HCT116 (cell line): ENCODE measurements at regions not wholly inside any gene's neighbourhood (a gene's known extent, or its start where the extent isn't known, plus 50 kb on each side); places are given as distances from the start of the nearest gene placed in this dataset.

Experiments
- ATAC-seq: fragments of 200-7000 bp; cut with Tn5 transposase; 2 replicates; pipeline ENCODE4 v1.9.1; 2020; ENCODE audit warnings: mild to moderate bottlenecking, moderate library complexity
- BruUV-seq: library from RNA; stranded (reverse); fragments of 400-500 nt; replicated peaks from 2 replicates; lab custom pipeline; 2021; lab: Mats Ljungman, UMichigan
- CTCF ChIA-PET: fragments of 300-600 bp; sonication (Branson Sonifier 250); formaldehyde crosslinking; loops from one replicate; lab custom pipeline; 2021; ENCODE audit warnings: antibody characterized with exemption; lab: Charles Lee
- POLR2A ChIA-PET: fragments of 300-600, 350-600 bp; sonication (Branson Sonifier 250); formaldehyde crosslinking; loops from one replicate; lab custom pipeline; 2021; ENCODE audit warnings: antibody characterized with exemption; lab: Charles Lee
- RAD21 ChIA-PET, 2 experiments: fragments of 300-600 bp; sonication (Branson Sonifier 250); formaldehyde crosslinking; loops; one replicate each; lab custom pipeline; 2023; ENCODE audit warnings: low total read pairs in 2 of 2; ENCODE audit not compliant: uncharacterized antibody in 2 of 2, unreplicated experiment in 2 of 2, low non-redundant PET in 1 of 2; lab: Charles Lee
- DNase-seq: peaks from one replicate; pipeline ENCODE4 v3.0.0-alpha.2; 2010; ENCODE audit warnings: low read depth, low spot score
- H2AFZ ChIP-seq: fragments of 200-600 bp; shearing (Covaris generic), sonication (generic); 2 replicates; pipeline ENCODE4 v1.6.1; 2017; ENCODE audit warnings: low read depth, mixed run types, mixed read lengths, antibody characterized with exemption, low read length; ENCODE audit not compliant: poor library complexity, severe bottlenecking
- H3K27ac ChIP-seq: 2 replicates; pipeline ENCODE4 v1.5.1; 2012; ENCODE audit warnings: low read depth, low read length
- H3K27me3 ChIP-seq: fragments of 200-600 bp; sonication (generic); 2 replicates; pipeline ENCODE4 v1.6.1; 2016; ENCODE audit warnings: mixed run types, low read length, mixed read lengths; ENCODE audit not compliant: insufficient read depth
- H3K36me3 ChIP-seq, 2 experiments: fragments of 200-500 bp in 1 of 2; fragments of 200-600 bp in 1 of 2; sonication (Bioruptor generic) in 1 of 2; sonication (generic) in 1 of 2; 2 replicates each; pipeline versions ENCODE4 v1.5.1 to v1.6.1; 2014 to 2016; ENCODE audit warnings: low read length in 2 of 2, inconsistent platforms in 1 of 2, mixed read lengths in 1 of 2, mixed run types in 1 of 2; ENCODE audit not compliant: insufficient read depth in 2 of 2, control insufficient read depth in 1 of 2
- H3K4me1 ChIP-seq, 2 experiments: fragments of 200-600 bp in 1 of 2; sonication (generic) in 1 of 2; 2 replicates each; pipeline versions ENCODE4 v1.5.1 to v1.6.1; 2012 to 2017; ENCODE audit warnings: low read length in 2 of 2, inconsistent platforms in 1 of 2, mild to moderate bottlenecking in 1 of 2, mixed read lengths in 1 of 2, mixed run types in 1 of 2, moderate library complexity in 1 of 2; ENCODE audit not compliant: insufficient read depth in 2 of 2, control insufficient read depth in 1 of 2
- H3K4me2 ChIP-seq: fragments of 200-600 bp; sonication (generic); 2 replicates; pipeline ENCODE4 v1.6.1; 2017; ENCODE audit warnings: mixed run types, low read length, mixed read lengths
- H3K4me3 ChIP-seq, 2 experiments: fragments of 200-600 bp in 1 of 2; sonication (generic) in 1 of 2; replicated peaks in 1 of 2; 2 replicates each; pipeline ENCODE4 v1.5.1; 2011 to 2016; ENCODE audit warnings: low read length in 2 of 2, control low read depth in 1 of 2, low read depth in 1 of 2, mild to moderate bottlenecking in 1 of 2, mixed read lengths in 1 of 2, mixed run types in 1 of 2
- H3K79me2 ChIP-seq: fragments of 200-600 bp; sonication (generic); 2 replicates; pipeline ENCODE4 v1.6.1; 2017; ENCODE audit warnings: mild to moderate bottlenecking, mixed run types, low read length, moderate library complexity, mixed read lengths; ENCODE audit not compliant: insufficient read depth
- H3K9ac ChIP-seq: fragments of 200-600 bp; sonication (generic); 2 replicates; pipeline ENCODE4 v1.6.1; 2016; ENCODE audit warnings: low read length, mixed read lengths
- H3K9me2 ChIP-seq: fragments of 200-600 bp; sonication (generic), shearing (Covaris generic); 2 replicates; pipeline ENCODE4 v1.6.1; 2017; ENCODE audit warnings: mixed run types, mild to moderate bottlenecking, moderate library complexity; ENCODE audit not compliant: insufficient read depth
- H3K9me3 ChIP-seq, 2 experiments: fragments of 200-500 bp in 1 of 2; fragments of 200-600 bp in 1 of 2; sonication (Bioruptor generic) in 1 of 2; sonication (generic) in 1 of 2; 2 replicates each; pipeline ENCODE4 v1.6.1; 2014 to 2017; ENCODE audit warnings: low read length in 2 of 2, mixed read lengths in 2 of 2, inconsistent platforms in 1 of 2, low read depth in 1 of 2, mild to moderate bottlenecking in 1 of 2, mixed run types in 1 of 2, moderate library complexity in 1 of 2; ENCODE audit not compliant: control insufficient read depth in 1 of 2, insufficient read depth in 1 of 2
- H4K20me1 ChIP-seq: fragments of 200-600 bp; sonication (generic), shearing (Covaris generic); 2 replicates; pipeline ENCODE4 v1.6.1; 2017; ENCODE audit warnings: mixed run types, mild to moderate bottlenecking, moderate library complexity; ENCODE audit not compliant: insufficient read depth
- ATF3 ChIP-seq: IDR thresholded peaks from 2 replicates; pipeline ENCODE4 v1.6.1; 2012
- CBX3 ChIP-seq: IDR thresholded peaks from 2 replicates; pipeline ENCODE4 v1.6.1; 2012; ENCODE audit warnings: low read depth
- CTCF ChIP-seq, 3 experiments: fragments of 200-600 bp in 1 of 3; sonication (generic) in 1 of 3; IDR thresholded peaks in 2 of 3; conservative IDR thresholded peaks in 1 of 3; 2 replicates each; pipeline ENCODE4 v1.5.1; 2012 to 2017; ENCODE audit warnings: low read depth in 2 of 3, low read length in 2 of 3, antibody characterized with exemption in 1 of 3, borderline replicate concordance in 1 of 3, control low read depth in 1 of 3, mild to moderate bottlenecking in 1 of 3, mixed read lengths in 1 of 3, mixed run types in 1 of 3, moderate library complexity in 1 of 3; ENCODE audit not compliant: insufficient read depth in 1 of 3
- EGR1 ChIP-seq: IDR thresholded peaks from 2 replicates; pipeline ENCODE4 v1.6.1; 2012; ENCODE audit warnings: low read depth
- EZH2 ChIP-seq: fragments of 200-600 bp; sonication (generic); IDR thresholded peaks from 2 replicates; pipeline ENCODE4 v1.6.1; 2017; ENCODE audit warnings: antibody characterized with exemption, mixed run types
- EZH2phosphoT487 ChIP-seq: fragments of 200-600 bp; IDR thresholded peaks from 2 replicates; pipeline ENCODE4 v1.6.1; 2018; ENCODE audit warnings: antibody characterized with exemption, borderline replicate concordance
- JUND ChIP-seq: IDR thresholded peaks from 2 replicates; pipeline ENCODE4 v1.6.1; 2012
- MAX ChIP-seq: IDR thresholded peaks from 2 replicates; pipeline ENCODE4 v1.6.1; 2012
- POLR2AphosphoS5 ChIP-seq: IDR thresholded peaks from 2 replicates; pipeline ENCODE4 v1.6.1; 2011; ENCODE audit warnings: mild to moderate bottlenecking, low read depth, low read length, moderate library complexity
- RAD21 ChIP-seq: IDR thresholded peaks from 2 replicates; pipeline ENCODE4 v1.6.1; 2012; ENCODE audit warnings: low read depth, mild to moderate bottlenecking
- REST ChIP-seq: IDR thresholded peaks from 2 replicates; pipeline ENCODE4 v1.6.1; 2012; ENCODE audit warnings: low read depth
- SIN3A ChIP-seq: IDR thresholded peaks from 2 replicates; pipeline ENCODE4 v1.6.1; 2012; ENCODE audit warnings: low read depth
- SP1 ChIP-seq: IDR thresholded peaks from 2 replicates; pipeline ENCODE4 v1.6.1; 2012; ENCODE audit warnings: low read depth
- SRF ChIP-seq: IDR thresholded peaks from 2 replicates; pipeline ENCODE4 v1.6.1; 2012; ENCODE audit warnings: low read depth
- TCF7L2 ChIP-seq: IDR thresholded peaks from 2 replicates; pipeline ENCODE4 v1.7.0; 2011; ENCODE audit warnings: borderline replicate concordance, inconsistent platforms; ENCODE audit not compliant: insufficient read depth, insufficient read length; ENCODE audit errors: extremely low read depth
- ZFX ChIP-seq: fragments of 450-650 bp; IDR thresholded peaks from 2 replicates; pipeline ENCODE4 v1.6.1; 2017
- ZNF274 ChIP-seq: fragments of 200-500 bp; sonication (Bioruptor generic); IDR thresholded peaks from 2 replicates; pipeline ENCODE4 v1.6.1; 2014; ENCODE audit warnings: mild to moderate bottlenecking, low read depth, low read length, inconsistent platforms
- intact Hi-C: fragments of 100-400 bp; cut with micrococcal nuclease; formaldehyde crosslinking; loops from 2 replicates; pipeline ENCODE4 v1.10.0; 2022

GRCh38 chr16:87213536-87213935 is 103.7 kb downstream of the C16orf95 start (continued):
- no peak for TF ChIP-seq REST
- TF ChIP-seq ZFX, result no peak
- TF ChIP-seq ZNF274, result no peak
- no peak for TF ChIP-seq SRF
- no peak for TF ChIP-seq RAD21
- TF ChIP-seq EZH2phosphoT487, result no peak
- no peak for TF ChIP-seq EGR1
- no peak for TF ChIP-seq TCF7L2
- no peak for TF ChIP-seq CBX3
- no peak for TF ChIP-seq MAX
- no peak for TF ChIP-seq SP1

GRCh38 chr16:87216148-87216840 is 100.9 kb downstream of the C16orf95 start:
- intact Hi-C loops, result no loop called here
- H3K4me1 ChIP-seq, result peaks cover 0 to 7% of the 10 kb centered on the region in 2 experiments; a peak in 1 of 4 replicates
- H4K20me1 ChIP-seq, result no peaks in the 10 kb centered on the region
- H3K4me2 ChIP-seq, result no peak overlapping the region
- H3K79me2 ChIP-seq, result no peaks in the 10 kb centered on the region
- no peak overlapping the region for H3K27ac ChIP-seq
- no peak overlapping the region for H3K4me3 ChIP-seq
- DNase-seq (no peak), ATAC-seq (0 out of 2 replicates have a peak, but pooled peaks have one; percentile 17)
- no peaks in the 10 kb centered on the region for H3K9me2 ChIP-seq
- H3K9ac ChIP-seq, result no peak overlapping the region
- H2AFZ ChIP-seq, result no peak overlapping the region
- ChIA-PET POLR2A (no interaction called here), RAD21 (no interaction called here), CTCF (interaction anchor here (1.0 kb wide), 1 partner anchor 13 kb away, joined by 3 read pairs; no protein-coding TSS in a partner anchor)
- H3K27me3 ChIP-seq, result no peaks in the 10 kb centered on the region
- no peaks in the 10 kb centered on the region for H3K9me3 ChIP-seq
- H3K36me3 ChIP-seq, result no peaks in the 10 kb centered on the region
- BruUV-seq, result no TSS peak
- TF ChIP-seq SP1 (no peak), EZH2 (no peak), SRF (no peak), ATF3 (no peak), CTCF (IDR thresholded peaks at IDR 0.05 in 2 of 3, conservative IDR thresholded peaks at IDR 0.05 in 1 of 3; ENCODE audit: borderline replicate concordance in 1 of 3, insufficient read depth in 1 of 3, low read depth in 2 of 3, low read length in 2 of 3) (no peak), SIN3A (no peak), MAX (no peak), JUND (no peak), POLR2AphosphoS5 (no peak), CBX3 (no peak), RAD21 (no peak)
